Astrocyte (in vitro differentiated cells and primary cell): ENCODE measurements at regions not wholly inside any gene's neighbourhood (a gene's known extent, or its start where the extent isn't known, plus 50 kb on each side); places are given as distances from the start of the nearest gene placed in this dataset.

ENCODE experiments used
- CTCF ChIP-seq: IDR thresholded peaks from 2 replicates; pipeline ENCODE4 v1.5.1; 2011; ENCODE audit warnings: low read depth, mild to moderate bottlenecking, inconsistent platforms, low read length, moderate library complexity; ENCODE audit not compliant: insufficient read depth
- EZH2 ChIP-seq: IDR thresholded peaks from 2 replicates; pipeline ENCODE4 v1.6.1; 2012; ENCODE audit warnings: mild to moderate bottlenecking, low read length, inconsistent platforms; ENCODE audit not compliant: insufficient read depth

- TF ChIP-seq CTCF (no peak), EZH2 (no peak)
Measured at GRCh38 chr4:116480546-116480945, 604.8 kb downstream of the TRAM1L1 start.
